Breast epithelium (tissue), 4 donors: ENCODE measurements at regions not wholly inside any gene's neighbourhood (a gene's known extent, or its start where the extent isn't known, plus 50 kb on each side); places are given as distances from the start of the nearest gene placed in this dataset.
"Not testable (repeated sequence)": the region's sequence is repeated elsewhere in the genome, so short reads cannot be mapped to it uniquely, and the experiment has no call there.

Experiments
- DNase-seq, 2 donors: peaks; one replicate each; pipeline ENCODE4 v3.0.0-alpha.2; 2019; ENCODE audit warnings: low spot score in 2 of 2
- H3K27ac ChIP-seq, 2 donors: fragments of 200-600 bp; sonication (generic) in 1 of 2; one replicate each; pipeline ENCODE4 v1.5.1; 2016 to 2019; ENCODE audit warnings: mild to moderate bottlenecking in 1 of 2
- H3K27me3 ChIP-seq, 2 donors: fragments of 200-600 bp; sonication (generic) in 1 of 2; one replicate each; pipeline versions ENCODE4 v1.5.1 to v1.6.0; 2017 to 2019; ENCODE audit warnings: control low read depth in 1 of 2, mild to moderate bottlenecking in 1 of 2
- H3K36me3 ChIP-seq: fragments of 200-600 bp; one replicate; pipeline ENCODE4 v1.5.1; 2019
- H3K4me1 ChIP-seq, 2 donors: fragments of 200-600 bp; sonication (generic); one replicate each; pipeline ENCODE4 v1.5.1; 2016 to 2019; ENCODE audit warnings: control low read depth in 1 of 2
- H3K4me3 ChIP-seq, 3 donors: fragments of 200-600 bp; sonication (generic); 1 replicate in 2 of 3; 2 replicates in 1 of 3; pipeline ENCODE4 v1.5.1; 2016 to 2019; ENCODE audit warnings: mild to moderate bottlenecking in 3 of 3, moderate library complexity in 2 of 3
- H3K9me3 ChIP-seq, 2 donors: fragments of 200-600 bp; sonication (generic) in 1 of 2; one replicate each; pipeline ENCODE4 v1.5.1; 2016 to 2019; ENCODE audit warnings: control low read depth in 1 of 2
- POLR2A ChIP-seq: fragments of 450-650 bp; IDR thresholded peaks from one replicate; pipeline ENCODE4 v1.6.1; 2016; ENCODE audit warnings: antibody characterized with exemption, mild to moderate bottlenecking, moderate library complexity
- POLR2AphosphoS5 ChIP-seq, 3 donors: sonication (generic); formaldehyde crosslinking; IDR thresholded peaks; one replicate each; pipeline ENCODE4 v1.6.1; 2017; ENCODE audit warnings: antibody characterized with exemption in 3 of 3
- intact Hi-C: fragments of 100-400 bp; cut with DNase I; formaldehyde crosslinking; loops from one replicate; pipeline ENCODE4 v1.15.1; 2023; ENCODE audit warnings: low total_unique reads
- TF ChIP-seq, protein P1 (sequence below), 3 donors: fragments of 450-650 bp; IDR thresholded peaks; one replicate each; pipeline ENCODE4 v1.5.1; 2016 to 2017; ENCODE audit warnings: antibody characterized with exemption in 3 of 3, mild to moderate bottlenecking in 3 of 3, moderate library complexity in 3 of 3

GRCh38 chr13:111666164-111666776 is 345.8 kb downstream of the TEX29 start:
- H3K27me3 ChIP-seq: no peaks in the 10 kb centered on the region
- no peaks in the 10 kb centered on the region for H3K36me3 ChIP-seq
- intact Hi-C loops: no loop called here
- TF ChIP-seq POLR2AphosphoS5 (IDR thresholded peaks at IDR 0.05): no peak
- TF ChIP-seq, protein P1, sequence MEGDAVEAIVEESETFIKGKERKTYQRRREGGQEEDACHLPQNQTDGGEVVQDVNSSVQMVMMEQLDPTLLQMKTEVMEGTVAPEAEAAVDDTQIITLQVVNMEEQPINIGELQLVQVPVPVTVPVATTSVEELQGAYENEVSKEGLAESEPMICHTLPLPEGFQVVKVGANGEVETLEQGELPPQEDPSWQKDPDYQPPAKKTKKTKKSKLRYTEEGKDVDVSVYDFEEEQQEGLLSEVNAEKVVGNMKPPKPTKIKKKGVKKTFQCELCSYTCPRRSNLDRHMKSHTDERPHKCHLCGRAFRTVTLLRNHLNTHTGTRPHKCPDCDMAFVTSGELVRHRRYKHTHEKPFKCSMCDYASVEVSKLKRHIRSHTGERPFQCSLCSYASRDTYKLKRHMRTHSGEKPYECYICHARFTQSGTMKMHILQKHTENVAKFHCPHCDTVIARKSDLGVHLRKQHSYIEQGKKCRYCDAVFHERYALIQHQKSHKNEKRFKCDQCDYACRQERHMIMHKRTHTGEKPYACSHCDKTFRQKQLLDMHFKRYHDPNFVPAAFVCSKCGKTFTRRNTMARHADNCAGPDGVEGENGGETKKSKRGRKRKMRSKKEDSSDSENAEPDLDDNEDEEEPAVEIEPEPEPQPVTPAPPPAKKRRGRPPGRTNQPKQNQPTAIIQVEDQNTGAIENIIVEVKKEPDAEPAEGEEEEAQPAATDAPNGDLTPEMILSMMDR (IDR thresholded peaks at IDR 0.05): no peak
- no peak for TF ChIP-seq POLR2A
- H3K27ac ChIP-seq: no peak overlapping the region
- H3K4me1 ChIP-seq: no peaks in the 10 kb centered on the region
- no peak overlapping the region for H3K4me3 ChIP-seq
- no peak for DNase-seq
- H3K9me3 ChIP-seq: no peaks in the 10 kb centered on the region

DNA sequence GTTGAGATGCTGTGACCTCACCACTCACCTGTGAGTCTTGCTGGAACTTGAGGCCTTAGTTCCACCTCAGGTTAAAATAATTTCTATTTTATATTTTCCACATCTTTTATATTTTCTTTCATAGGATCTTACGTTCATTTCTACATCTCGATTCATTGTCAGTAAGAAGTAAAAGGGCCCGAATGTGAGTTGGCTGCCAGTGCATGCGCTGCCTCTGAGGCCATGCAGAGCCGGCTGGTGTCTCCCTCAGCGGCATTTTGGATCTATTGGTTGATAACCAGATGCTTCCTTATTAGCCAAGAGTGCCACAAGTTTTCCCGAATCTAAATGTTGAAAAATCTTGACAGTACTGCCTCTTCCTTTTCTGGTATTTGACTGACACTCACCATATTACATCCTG is 347.3 kb downstream of the TEX29 start:
- H3K27ac ChIP-seq: no peak overlapping the region
- H3K27me3 ChIP-seq: no peaks in the 10 kb centered on the region
- no peaks in the 10 kb centered on the region for H3K4me1 ChIP-seq
- no peaks in the 10 kb centered on the region for H3K36me3 ChIP-seq
- DNase-seq: no peak
- H3K9me3 ChIP-seq: no peaks in the 10 kb centered on the region
- no peak overlapping the region for H3K4me3 ChIP-seq
- TF ChIP-seq POLR2AphosphoS5 (IDR thresholded peaks at IDR 0.05) (no peak), POLR2A (no peak)
- TF ChIP-seq, protein P1 (IDR thresholded peaks at IDR 0.05): no peak
- intact Hi-C loops: no loop called here

DNA sequence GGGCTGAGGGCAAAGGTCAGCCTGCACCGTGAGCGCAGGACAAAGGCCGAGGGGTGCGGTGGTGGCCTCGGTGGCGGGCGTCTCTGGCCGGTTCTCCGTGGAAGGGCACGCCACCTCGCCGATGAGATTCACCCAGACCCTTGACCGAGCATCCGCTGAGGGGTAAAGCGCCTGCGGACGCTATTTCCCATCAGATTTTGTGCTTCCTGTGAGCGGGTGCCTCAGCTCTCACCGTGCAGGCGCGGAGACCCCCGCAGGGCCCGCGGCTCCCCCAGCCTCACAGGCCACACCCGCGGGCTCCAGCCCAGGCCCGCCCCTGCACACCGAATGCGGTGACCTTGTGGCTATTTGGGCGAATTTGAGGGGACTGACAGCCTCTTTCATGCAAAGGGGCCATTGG is 348.0 kb downstream of the TEX29 start:
- intact Hi-C loops: no loop called here
- DNase-seq: no peak
- H3K9me3 ChIP-seq: no peaks in the 10 kb centered on the region

DNA sequence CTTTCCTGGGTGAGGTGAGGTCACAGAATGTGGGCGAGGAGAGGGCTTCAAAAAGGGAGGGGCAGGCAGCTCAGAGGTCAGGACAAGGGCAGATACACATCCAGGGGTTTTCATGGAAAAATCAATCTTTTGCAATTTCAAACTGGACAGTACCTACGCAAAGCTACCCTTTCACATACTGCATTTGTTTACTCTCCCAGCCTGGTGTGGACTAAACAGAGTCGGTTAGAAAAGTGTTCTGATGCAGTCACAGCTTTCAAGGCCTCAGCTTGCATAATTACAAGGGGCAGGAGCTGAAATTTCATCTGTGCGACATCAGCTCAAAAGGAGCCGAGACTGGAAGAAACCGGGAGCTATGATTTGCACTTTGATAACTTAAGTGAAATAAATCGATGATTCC is 351.8 kb downstream of the TEX29 start:
- H3K4me3 ChIP-seq, H3K4me1 ChIP-seq, H3K27me3 ChIP-seq, H3K36me3 ChIP-seq, DNase-seq, H3K9me3 ChIP-seq, H3K27ac ChIP-seq, intact Hi-C loops: not testable (repeated sequence)

More for the DNA sequence above, 348.0 kb downstream of the TEX29 start:
- TF ChIP-seq, protein P1 (IDR thresholded peaks at IDR 0.05): no peak
- no peak for TF ChIP-seq POLR2AphosphoS5 (IDR thresholded peaks at IDR 0.05)
- TF ChIP-seq POLR2A: no peak
- H3K36me3 ChIP-seq: no peaks in the 10 kb centered on the region
- no peak overlapping the region for H3K27ac ChIP-seq
- H3K4me3 ChIP-seq: no peak overlapping the region
- no peaks in the 10 kb centered on the region for H3K4me1 ChIP-seq
- no peaks in the 10 kb centered on the region for H3K27me3 ChIP-seq

GRCh38 chr13:111678120-111678882 is 357.9 kb downstream of the TEX29 start:
- H3K4me1 ChIP-seq, DNase-seq, H3K27ac ChIP-seq, H3K36me3 ChIP-seq, H3K27me3 ChIP-seq, intact Hi-C loops, H3K9me3 ChIP-seq, H3K4me3 ChIP-seq: not testable (repeated sequence)

GRCh38 chr13:111679645-111680044 is 359.2 kb downstream of the TEX29 start:
- H3K27ac ChIP-seq, H3K4me1 ChIP-seq, intact Hi-C loops, H3K27me3 ChIP-seq, DNase-seq, H3K9me3 ChIP-seq, H3K36me3 ChIP-seq, H3K4me3 ChIP-seq: not testable (repeated sequence)

DNA sequence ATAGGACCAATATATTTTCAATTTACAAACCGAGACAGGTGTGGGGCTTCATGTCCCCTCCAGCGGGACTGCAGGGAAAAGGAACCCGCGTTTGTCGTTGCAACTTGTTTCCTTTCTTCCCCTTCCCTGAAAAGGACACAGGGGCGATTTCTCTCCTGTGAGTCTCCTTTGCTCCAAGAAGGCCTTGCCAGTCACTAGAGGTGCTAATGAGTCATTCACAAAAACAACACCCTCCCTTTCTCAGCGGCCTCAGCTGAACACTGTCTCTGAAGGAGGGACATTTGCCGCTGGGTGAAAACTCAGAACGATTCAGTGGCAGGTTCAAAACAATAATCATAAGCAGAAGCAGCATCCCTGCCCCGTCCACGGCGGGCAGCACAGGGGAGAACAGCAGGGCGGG is 359.7 kb downstream of the TEX29 start:
- H3K4me3 ChIP-seq, H3K27ac ChIP-seq, H3K36me3 ChIP-seq, H3K4me1 ChIP-seq, H3K9me3 ChIP-seq, DNase-seq, H3K27me3 ChIP-seq, intact Hi-C loops: not testable (repeated sequence)

GRCh38 chr13:111692028-111692427 is 371.6 kb downstream of the TEX29 start:
- H3K4me3 ChIP-seq, H3K27ac ChIP-seq, H3K9me3 ChIP-seq, H3K27me3 ChIP-seq, intact Hi-C loops, H3K36me3 ChIP-seq, DNase-seq, H3K4me1 ChIP-seq: not testable (repeated sequence)

- H3K27ac ChIP-seq: not testable (repeated sequence)
Observed at GRCh38 chr13:111696121-111696520, 370.8 kb upstream of the SOX1 start.

GRCh38 chr13:111702059-111702458 is 364.9 kb upstream of the SOX1 start:
- H3K4me1 ChIP-seq, H3K27me3 ChIP-seq, DNase-seq, H3K36me3 ChIP-seq, H3K4me3 ChIP-seq, H3K27ac ChIP-seq, intact Hi-C loops, H3K9me3 ChIP-seq: not testable (repeated sequence)

More at GRCh38 chr13:111696121-111696520, 370.8 kb upstream of the SOX1 start:
- H3K36me3 ChIP-seq, H3K4me1 ChIP-seq, H3K9me3 ChIP-seq, intact Hi-C loops, DNase-seq, H3K4me3 ChIP-seq, H3K27me3 ChIP-seq: not testable (repeated sequence)
